K562 (cell line): ENCODE measurements at regions not wholly inside any gene's neighbourhood (a gene's known extent, or its start where the extent isn't known, plus 50 kb on each side); places are given as distances from the start of the nearest gene placed in this dataset.

Source experiments
- BRF2 ChIP-seq: IDR thresholded peaks from 3 replicates; pipeline ENCODE4 v1.6.1; 2011; ENCODE audit warnings: borderline replicate concordance, mild to moderate bottlenecking; ENCODE audit not compliant: insufficient read length, insufficient read depth
- FOXO4 ChIP-seq: fragments of 450-650 bp; formaldehyde crosslinking; IDR thresholded peaks from 2 replicates; pipeline ENCODE4 v1.4.0; 2020; ENCODE audit warnings: mild to moderate bottlenecking, moderate library complexity
- HEY1 ChIP-seq: fragments of 250-450 bp; sonication (Bioruptor Pico); IDR thresholded peaks from 2 replicates; pipeline ENCODE4 v1.5.0; 2020; ENCODE audit warnings: mild to moderate bottlenecking, moderate library complexity, borderline replicate concordance
- JUN ChIP-seq, 2 experiments: sonication (generic) in 1 of 2; formaldehyde crosslinking in 1 of 2; IDR thresholded peaks; 2 replicates each; pipeline versions ENCODE4 v1.6.1 to v1.8.0; 2012 to 2022; ENCODE audit warnings: borderline replicate concordance in 2 of 2, mild to moderate bottlenecking in 2 of 2, improper control_type of control experiment in 1 of 2, low read depth in 1 of 2, low read length in 1 of 2, missing genetic modification reagents in 1 of 2
- POLR2A ChIP-seq: fragments of 450-650 bp; conservative IDR thresholded peaks from 2 replicates; pipeline ENCODE4 v1.6.1; 2016
- POLR2AphosphoS2 ChIP-seq: IDR thresholded peaks from 2 replicates; pipeline ENCODE4 v1.6.1; 2012; ENCODE audit warnings: low read length, improper control_type of control experiment

GRCh38 chr16:6246266-6246665, 1086.4 kb upstream of the RBFOX1 start:
- TF ChIP-seq POLR2AphosphoS2 (no peak), HEY1 (CRISPR knock-in tag) (no peak), BRF2 (no peak), FOXO4 (CRISPR knock-in tag) (no peak), JUN (IDR thresholded peaks at IDR 0.05; ENCODE audit: borderline replicate concordance, low read depth, low read length) (no peak), JUN (CRISPR knock-in tag; IDR thresholded peaks at IDR 0.05; ENCODE audit: borderline replicate concordance) (no peak), POLR2A (no peak)
